ENCODE measurements at regions not wholly inside any gene's neighbourhood (a gene's known extent, or its start where the extent isn't known, plus 50 kb on each side); places are given as distances from the start of the nearest gene placed in this dataset.

GRCh38 chr4:15340902-15341732 lies 86.7 kb upstream of the C1QTNF7 start:
- no peak for DNase-seq

GRCh38 chr4:15341733-15342300 lies 86.0 kb upstream of the C1QTNF7 start:
- DNase-seq: no peak

GRCh38 chr4:15343000-15343399 lies 84.8 kb upstream of the C1QTNF7 start:
- no peak for DNase-seq

- no peak for DNase-seq
These were observed 84.3 kb upstream of the C1QTNF7 start for GRCh38 chr4:15343581-15343980.

- no peak for DNase-seq
These were observed 83.8 kb upstream of the C1QTNF7 start for GRCh38 chr4:15344041-15344440.

- no peak for DNase-seq
These were observed 82.7 kb upstream of the C1QTNF7 start for GRCh38 chr4:15345134-15345533.

GRCh38 chr4:15348236-15348635 lies 79.6 kb upstream of the C1QTNF7 start:
- no peak for DNase-seq

- DNase-seq: no peak
These were observed 79.1 kb upstream of the C1QTNF7 start for GRCh38 chr4:15348695-15349094.

GRCh38 chr4:15349531-15349935 lies 78.3 kb upstream of the C1QTNF7 start:
- DNase-seq: no peak

- DNase-seq: no peak
These were observed 77.9 kb upstream of the C1QTNF7 start for GRCh38 chr4:15349965-15350364.

- DNase-seq: no peak
These were observed 75.3 kb upstream of the C1QTNF7 start for GRCh38 chr4:15352524-15352923.

GRCh38 chr4:15353207-15353606 lies 74.6 kb upstream of the C1QTNF7 start:
- DNase-seq: no peak

- DNase-seq: no peak
These were observed 73.2 kb upstream of the C1QTNF7 start for GRCh38 chr4:15354371-15355297.

- no peak for DNase-seq
These were observed 66.3 kb upstream of the C1QTNF7 start for GRCh38 chr4:15361529-15361928.

GRCh38 chr4:15362541-15362940 lies 65.3 kb upstream of the C1QTNF7 start:
- DNase-seq: no peak

- DNase-seq: no peak
These were observed 63.6 kb upstream of the C1QTNF7 start for GRCh38 chr4:15364183-15364582.

- no peak for DNase-seq
These were observed 62.2 kb upstream of the C1QTNF7 start for GRCh38 chr4:15365641-15366040.

- no peak for DNase-seq
These were observed 61.1 kb upstream of the C1QTNF7 start for GRCh38 chr4:15366721-15367120.

GRCh38 chr4:15368856-15369255 lies 59.0 kb upstream of the C1QTNF7 start:
- DNase-seq: no peak

- no peak for DNase-seq
These were observed 57.5 kb upstream of the C1QTNF7 start for GRCh38 chr4:15370296-15370695.

GRCh38 chr4:15373363-15373762 lies 54.5 kb upstream of the C1QTNF7 start:
- DNase-seq: no peak

GRCh38 chr4:15374656-15375055 lies 53.2 kb upstream of the C1QTNF7 start:
- no peak for DNase-seq

- no peak for DNase-seq
These were observed 52.2 kb upstream of the C1QTNF7 start for GRCh38 chr4:15375667-15376066.

- no peak for DNase-seq
These were observed 51.7 kb upstream of the C1QTNF7 start for GRCh38 chr4:15376145-15376544.
